ENCODE measurements at regions not wholly inside any gene's neighbourhood (a gene's known extent, or its start where the extent isn't known, plus 50 kb on each side); places are given as distances from the start of the nearest gene placed in this dataset.

DNA sequence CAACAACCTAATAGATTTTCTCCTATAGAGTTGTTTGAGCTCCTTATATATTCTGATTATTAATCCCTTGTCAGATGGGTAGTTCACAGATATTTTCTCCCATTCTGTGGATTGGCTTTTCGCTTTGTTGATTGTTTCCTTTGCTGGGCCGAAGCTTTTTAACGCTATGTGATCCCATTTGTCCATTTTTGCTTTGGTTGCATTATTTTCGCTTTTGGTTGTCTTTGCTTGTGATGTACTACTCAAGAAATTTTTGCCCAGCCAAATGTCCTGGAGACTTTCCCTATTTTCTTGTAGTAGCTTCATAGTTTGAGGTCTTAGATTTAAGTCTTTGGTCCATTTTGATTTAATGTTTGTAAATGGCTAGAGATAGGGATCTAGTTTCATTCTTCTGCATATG is 258.4 kb upstream of the FAR2 start:
- 82 to 95% methylated on average over 4 of the region's 4 CpGs for WGBS, 2 donors
- Histone ChIP-seq H3K36me3 (replicated peaks in 1 of 2; ENCODE audit: insufficient read depth in 1 of 2, low read depth in 2 of 2) (no peaks in the 10 kb centered on the region), H3K27ac (no peak overlapping the region), H3K4me3 (no peak overlapping the region), H3K4me1 (no peaks in the 10 kb centered on the region), H3K9me3 (no peaks in the 10 kb centered on the region), H3K27me3 (no peaks in the 10 kb centered on the region)
- DNase-seq: no peak
- intact Hi-C loops (cut with DNase I): no loop called here
- no peak for TF ChIP-seq POLR2A (IDR thresholded peaks at IDR 0.05)
- TF ChIP-seq, protein P1, sequence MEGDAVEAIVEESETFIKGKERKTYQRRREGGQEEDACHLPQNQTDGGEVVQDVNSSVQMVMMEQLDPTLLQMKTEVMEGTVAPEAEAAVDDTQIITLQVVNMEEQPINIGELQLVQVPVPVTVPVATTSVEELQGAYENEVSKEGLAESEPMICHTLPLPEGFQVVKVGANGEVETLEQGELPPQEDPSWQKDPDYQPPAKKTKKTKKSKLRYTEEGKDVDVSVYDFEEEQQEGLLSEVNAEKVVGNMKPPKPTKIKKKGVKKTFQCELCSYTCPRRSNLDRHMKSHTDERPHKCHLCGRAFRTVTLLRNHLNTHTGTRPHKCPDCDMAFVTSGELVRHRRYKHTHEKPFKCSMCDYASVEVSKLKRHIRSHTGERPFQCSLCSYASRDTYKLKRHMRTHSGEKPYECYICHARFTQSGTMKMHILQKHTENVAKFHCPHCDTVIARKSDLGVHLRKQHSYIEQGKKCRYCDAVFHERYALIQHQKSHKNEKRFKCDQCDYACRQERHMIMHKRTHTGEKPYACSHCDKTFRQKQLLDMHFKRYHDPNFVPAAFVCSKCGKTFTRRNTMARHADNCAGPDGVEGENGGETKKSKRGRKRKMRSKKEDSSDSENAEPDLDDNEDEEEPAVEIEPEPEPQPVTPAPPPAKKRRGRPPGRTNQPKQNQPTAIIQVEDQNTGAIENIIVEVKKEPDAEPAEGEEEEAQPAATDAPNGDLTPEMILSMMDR (IDR thresholded peaks at IDR 0.05): no peak
- ATAC-seq: no peak

DNA sequence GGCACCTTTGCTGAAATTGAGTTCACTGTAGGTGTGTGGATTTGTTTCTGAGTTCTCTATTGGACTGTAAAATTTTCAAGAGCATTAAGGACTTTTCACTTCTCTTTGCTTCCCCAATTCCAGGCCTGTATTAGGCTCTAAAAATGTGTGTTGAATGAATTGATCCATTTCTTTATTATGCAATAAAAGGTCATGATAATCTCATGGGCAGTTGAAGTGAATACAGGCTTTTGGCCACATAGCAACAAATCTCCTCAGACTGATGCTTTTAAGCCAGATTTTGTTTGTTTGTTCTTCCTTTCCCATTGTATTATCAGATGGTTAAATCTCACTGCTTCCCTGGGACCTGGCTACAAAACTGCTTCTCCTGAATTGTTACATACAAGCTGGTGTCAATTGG is 258.0 kb upstream of the FAR2 start:
- intact Hi-C loops (cut with DNase I): no loop called here
- no peak for ATAC-seq

DNA sequence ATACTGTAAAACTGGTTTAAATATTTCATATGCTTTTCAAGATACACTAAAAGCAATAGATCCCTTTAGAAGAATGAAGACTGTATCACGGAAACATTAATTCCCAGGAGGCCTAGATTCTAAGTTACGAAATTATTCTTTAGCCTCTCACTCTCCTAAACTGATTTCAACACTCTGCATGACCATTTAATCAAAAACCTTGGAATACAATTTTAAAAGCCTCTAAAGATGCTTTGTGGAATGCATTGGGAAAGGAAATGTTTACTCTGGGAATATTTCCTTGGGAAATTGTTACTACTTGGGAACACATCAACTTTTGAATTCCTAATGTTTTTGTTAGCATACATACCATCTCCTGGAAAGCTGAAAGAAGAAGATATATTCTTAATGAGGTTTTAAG is 255.7 kb upstream of the FAR2 start:
- intact Hi-C loops (cut with DNase I): no loop called here
- DNase-seq: no peak
- TF ChIP-seq, protein P1 (IDR thresholded peaks at IDR 0.05): no peak
- TF ChIP-seq POLR2A (IDR thresholded peaks at IDR 0.05): no peak
- H3K36me3 ChIP-seq (replicated peaks in 1 of 2; ENCODE audit: insufficient read depth in 1 of 2, low read depth in 2 of 2): no peaks in the 10 kb centered on the region
- 72 to 77% methylated on average over 2 of the region's 2 CpGs for WGBS, 2 donors
- no peak overlapping the region for H3K27ac ChIP-seq
- no peaks in the 10 kb centered on the region for H3K4me1 ChIP-seq
- no peaks in the 10 kb centered on the region for H3K9me3 ChIP-seq
- no peak overlapping the region for H3K4me3 ChIP-seq
- H3K27me3 ChIP-seq: no peaks in the 10 kb centered on the region
- ATAC-seq: no peak

More for the DNA sequence above, 258.0 kb upstream of the FAR2 start:
- Histone ChIP-seq H3K27ac (no peak overlapping the region), H3K9me3 (no peaks in the 10 kb centered on the region), H3K27me3 (no peaks in the 10 kb centered on the region), H3K36me3 (replicated peaks in 1 of 2; ENCODE audit: insufficient read depth in 1 of 2, low read depth in 2 of 2) (no peaks in the 10 kb centered on the region), H3K4me3 (no peak overlapping the region), H3K4me1 (no peaks in the 10 kb centered on the region)
- no peak for TF ChIP-seq POLR2A (IDR thresholded peaks at IDR 0.05)
- TF ChIP-seq, protein P1 (IDR thresholded peaks at IDR 0.05): no peak
- DNase-seq: no peak

DNA sequence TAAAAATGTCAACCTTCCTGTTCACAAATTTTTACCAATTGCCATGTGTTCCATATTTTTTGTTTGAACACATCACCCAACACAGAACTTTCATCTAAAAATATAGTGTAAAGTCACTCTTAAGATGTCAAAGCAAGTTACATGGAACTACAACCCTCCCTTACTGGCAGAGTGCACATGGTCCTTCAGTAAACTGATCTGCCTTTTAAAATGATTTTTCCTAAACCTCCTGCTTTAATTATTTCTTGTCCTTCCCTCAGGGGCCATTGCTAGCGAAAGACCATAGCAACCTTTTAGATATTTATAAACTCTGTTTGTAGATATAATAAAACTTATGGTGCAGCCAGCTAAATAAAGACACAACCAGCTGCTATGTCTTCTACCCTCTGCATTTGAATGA is 255.2 kb upstream of the FAR2 start:
- H3K27ac ChIP-seq: no peak overlapping the region
- ATAC-seq (no peak), DNase-seq (no peak)
- H3K4me1 ChIP-seq: no peaks in the 10 kb centered on the region
- H3K27me3 ChIP-seq: no peaks in the 10 kb centered on the region
- intact Hi-C loops (cut with DNase I): no loop called here
- H3K4me3 ChIP-seq: no peak overlapping the region
- WGBS, 2 donors: 53 to 82% methylated on average over 1 of the region's 1 CpG
- no peaks in the 10 kb centered on the region for H3K9me3 ChIP-seq
- H3K36me3 ChIP-seq (replicated peaks in 1 of 2; ENCODE audit: insufficient read depth in 1 of 2, low read depth in 2 of 2): no peaks in the 10 kb centered on the region
- TF ChIP-seq, protein P1 (IDR thresholded peaks at IDR 0.05): no peak
- no peak for TF ChIP-seq POLR2A (IDR thresholded peaks at IDR 0.05)

DNA sequence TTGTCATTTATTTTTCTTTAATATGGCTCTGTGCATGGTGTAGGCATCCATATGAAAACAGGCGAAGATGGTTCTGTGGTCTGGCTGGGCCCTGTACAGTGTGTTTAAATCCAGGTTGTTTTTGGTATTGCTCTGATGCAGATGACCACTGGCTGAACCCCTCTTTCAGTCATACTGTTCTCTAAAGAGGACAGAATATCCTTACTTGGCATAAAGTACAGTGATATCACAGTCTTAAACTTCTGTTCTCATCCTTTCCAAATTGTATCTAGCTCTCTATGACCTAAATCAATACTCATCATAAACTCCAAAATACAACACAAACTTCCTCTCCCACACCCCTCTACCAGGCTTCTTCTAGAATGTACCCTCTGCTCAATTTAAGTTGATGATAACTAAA is 252.7 kb upstream of the FAR2 start:
- intact Hi-C loops (cut with DNase I): no loop called here
- Histone ChIP-seq H3K4me3 (no peak overlapping the region), H3K9me3 (peaks cover 0 to 5% (median 0%) of the 10 kb centered on the region in 3 donors), H3K27me3 (no peaks in the 10 kb centered on the region), H3K36me3 (replicated peaks in 1 of 2; ENCODE audit: insufficient read depth in 1 of 2, low read depth in 2 of 2) (no peaks in the 10 kb centered on the region), H3K4me1 (no peaks in the 10 kb centered on the region), H3K27ac (no peak overlapping the region)
- 70 to 96% methylated on average over 1 of the region's 1 CpG for WGBS, 2 donors
- TF ChIP-seq, protein P1 (IDR thresholded peaks at IDR 0.05): no peak
- no peak for TF ChIP-seq POLR2A (IDR thresholded peaks at IDR 0.05)
- DNase-seq (no peak), ATAC-seq (no peak)
